Neural cell (in vitro differentiated cells): ENCODE measurements at regions not wholly inside any gene's neighbourhood (a gene's known extent, or its start where the extent isn't known, plus 50 kb on each side); places are given as distances from the start of the nearest gene placed in this dataset.

Experiments
- EP300 ChIP-seq: fragments of 450-650 bp; conservative IDR thresholded peaks from 2 replicates; pipeline ENCODE4 v1.6.1; 2014; ENCODE audit warnings: antibody characterized with exemption, mild to moderate bottlenecking, moderate library complexity; ENCODE audit not compliant: poor library complexity, severe bottlenecking
- EZH2 ChIP-seq: fragments of 200-600, 300-800 bp; shearing (Covaris generic), sonication (generic); IDR thresholded peaks from 2 replicates; pipeline ENCODE4 v1.6.1; 2014; ENCODE audit warnings: antibody characterized with exemption, low read length, borderline replicate concordance, mild to moderate bottlenecking; ENCODE audit not compliant: insufficient read depth, poor library complexity, severe bottlenecking
- POLR2AphosphoS5 ChIP-seq: IDR thresholded peaks from 2 replicates; pipeline ENCODE4 v1.6.1; 2012
- RAD21 ChIP-seq: fragments of 450-650 bp; conservative IDR thresholded peaks from 2 replicates; pipeline ENCODE4 v1.6.1; 2014; ENCODE audit warnings: antibody characterized with exemption, mild to moderate bottlenecking, moderate library complexity
- REST ChIP-seq: IDR thresholded peaks from 2 replicates; pipeline ENCODE4 v1.6.1; 2012; ENCODE audit warnings: borderline replicate concordance
- TF ChIP-seq, protein P1 (sequence below): fragments of 450-650 bp; IDR thresholded peaks from 2 replicates; pipeline ENCODE4 v1.5.1; 2014; ENCODE audit warnings: antibody characterized with exemption, mild to moderate bottlenecking, moderate library complexity; ENCODE audit not compliant: poor library complexity, severe bottlenecking

DNA sequence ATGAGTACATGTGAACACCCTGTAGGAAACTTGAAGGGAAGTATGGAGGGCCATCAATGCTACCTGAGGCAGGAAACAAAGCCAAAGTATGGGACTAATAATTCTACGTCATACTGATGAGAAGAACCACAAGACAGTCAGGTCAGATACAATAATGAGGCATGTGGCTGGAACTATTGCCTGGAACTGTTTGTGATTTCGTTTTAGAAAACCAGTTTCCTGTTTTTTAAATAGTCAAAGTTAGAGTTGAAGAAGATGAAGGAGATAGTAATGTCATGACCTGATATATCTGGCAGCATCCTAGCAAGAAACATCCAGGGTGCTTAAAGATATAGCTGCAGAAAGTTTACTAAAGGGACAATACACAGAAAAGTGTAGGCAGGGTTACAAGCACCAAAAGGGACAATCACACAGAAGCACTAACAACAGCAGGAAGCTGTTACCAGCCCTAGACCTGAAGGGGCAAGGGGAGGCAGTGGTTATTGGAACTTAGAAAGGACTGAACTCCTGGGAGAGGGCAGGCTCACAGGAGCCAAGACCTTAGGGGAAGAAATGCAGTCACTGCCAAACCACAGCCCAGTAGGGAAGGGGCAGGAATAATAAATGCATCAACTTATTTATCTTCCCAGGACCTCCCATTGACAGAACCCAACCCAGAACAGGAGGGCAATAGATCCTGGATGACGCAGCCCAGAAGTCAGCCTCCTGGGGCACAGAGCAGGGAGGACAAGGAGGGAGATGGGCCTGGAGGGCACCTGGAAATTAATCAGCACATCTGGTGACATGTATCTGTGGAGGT is 302.1 kb upstream of the STT3B start:
- TF ChIP-seq RAD21 (no peak), POLR2AphosphoS5 (no peak), REST (no peak), EZH2 (no peak), EP300 (no peak)
- TF ChIP-seq, protein P1, sequence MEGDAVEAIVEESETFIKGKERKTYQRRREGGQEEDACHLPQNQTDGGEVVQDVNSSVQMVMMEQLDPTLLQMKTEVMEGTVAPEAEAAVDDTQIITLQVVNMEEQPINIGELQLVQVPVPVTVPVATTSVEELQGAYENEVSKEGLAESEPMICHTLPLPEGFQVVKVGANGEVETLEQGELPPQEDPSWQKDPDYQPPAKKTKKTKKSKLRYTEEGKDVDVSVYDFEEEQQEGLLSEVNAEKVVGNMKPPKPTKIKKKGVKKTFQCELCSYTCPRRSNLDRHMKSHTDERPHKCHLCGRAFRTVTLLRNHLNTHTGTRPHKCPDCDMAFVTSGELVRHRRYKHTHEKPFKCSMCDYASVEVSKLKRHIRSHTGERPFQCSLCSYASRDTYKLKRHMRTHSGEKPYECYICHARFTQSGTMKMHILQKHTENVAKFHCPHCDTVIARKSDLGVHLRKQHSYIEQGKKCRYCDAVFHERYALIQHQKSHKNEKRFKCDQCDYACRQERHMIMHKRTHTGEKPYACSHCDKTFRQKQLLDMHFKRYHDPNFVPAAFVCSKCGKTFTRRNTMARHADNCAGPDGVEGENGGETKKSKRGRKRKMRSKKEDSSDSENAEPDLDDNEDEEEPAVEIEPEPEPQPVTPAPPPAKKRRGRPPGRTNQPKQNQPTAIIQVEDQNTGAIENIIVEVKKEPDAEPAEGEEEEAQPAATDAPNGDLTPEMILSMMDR, result no peak
